GM10266 (cell line): ENCODE measurements at regions not wholly inside any gene's neighbourhood (a gene's known extent, or its start where the extent isn't known, plus 50 kb on each side); places are given as distances from the start of the nearest gene placed in this dataset.
"Not testable (repeated sequence)": the region's sequence is repeated elsewhere in the genome, so short reads cannot be mapped to it uniquely, and the experiment has no call there.

ENCODE experiments used
- DNase-seq: peaks from one replicate; pipeline ENCODE4 v3.0.0; 2012; ENCODE audit errors: extremely low spot score

DNA sequence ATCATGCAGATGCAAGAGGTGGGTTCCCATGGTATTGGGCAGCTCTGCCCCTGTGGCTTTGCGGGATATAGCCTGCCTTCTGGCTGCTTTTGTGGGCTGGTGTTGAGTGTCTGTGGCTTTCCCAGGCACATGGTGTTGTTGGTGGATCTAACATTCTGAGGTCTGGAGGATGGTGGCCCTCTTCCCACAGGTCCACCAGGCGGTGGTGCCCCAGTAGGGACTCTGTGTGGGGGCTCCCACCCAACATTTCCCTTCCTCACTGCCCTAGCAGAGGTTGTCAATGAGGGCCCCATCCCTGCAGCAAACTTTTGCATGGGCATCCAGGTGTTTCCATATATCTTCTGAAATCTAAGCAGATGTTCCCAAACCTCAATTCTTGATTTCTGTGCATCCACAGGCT is 420.5 kb upstream of the TPTE start:
- DNase-seq = not testable (repeated sequence)

DNA sequence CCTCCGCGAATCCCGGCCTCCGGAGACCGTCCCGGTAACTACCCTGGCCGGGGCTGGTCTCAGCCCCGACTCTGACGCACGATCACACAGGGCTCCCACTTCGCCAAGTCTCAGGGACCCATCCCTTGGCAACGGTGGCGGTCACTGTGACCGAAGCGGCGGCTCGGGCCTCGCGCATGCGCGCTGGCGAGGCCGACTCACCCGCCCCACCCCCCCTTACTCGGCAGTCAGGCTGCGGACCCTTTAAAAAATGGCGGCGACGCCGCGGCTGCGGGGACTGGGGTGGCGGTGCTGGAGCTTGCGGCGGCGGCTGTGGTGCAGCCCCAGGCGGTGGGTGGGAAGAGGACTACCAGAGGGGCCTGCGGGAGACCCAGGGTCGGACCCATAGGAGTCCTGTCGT is 402.0 kb upstream of the TPTE start:
- DNase-seq = not testable (repeated sequence)

DNA sequence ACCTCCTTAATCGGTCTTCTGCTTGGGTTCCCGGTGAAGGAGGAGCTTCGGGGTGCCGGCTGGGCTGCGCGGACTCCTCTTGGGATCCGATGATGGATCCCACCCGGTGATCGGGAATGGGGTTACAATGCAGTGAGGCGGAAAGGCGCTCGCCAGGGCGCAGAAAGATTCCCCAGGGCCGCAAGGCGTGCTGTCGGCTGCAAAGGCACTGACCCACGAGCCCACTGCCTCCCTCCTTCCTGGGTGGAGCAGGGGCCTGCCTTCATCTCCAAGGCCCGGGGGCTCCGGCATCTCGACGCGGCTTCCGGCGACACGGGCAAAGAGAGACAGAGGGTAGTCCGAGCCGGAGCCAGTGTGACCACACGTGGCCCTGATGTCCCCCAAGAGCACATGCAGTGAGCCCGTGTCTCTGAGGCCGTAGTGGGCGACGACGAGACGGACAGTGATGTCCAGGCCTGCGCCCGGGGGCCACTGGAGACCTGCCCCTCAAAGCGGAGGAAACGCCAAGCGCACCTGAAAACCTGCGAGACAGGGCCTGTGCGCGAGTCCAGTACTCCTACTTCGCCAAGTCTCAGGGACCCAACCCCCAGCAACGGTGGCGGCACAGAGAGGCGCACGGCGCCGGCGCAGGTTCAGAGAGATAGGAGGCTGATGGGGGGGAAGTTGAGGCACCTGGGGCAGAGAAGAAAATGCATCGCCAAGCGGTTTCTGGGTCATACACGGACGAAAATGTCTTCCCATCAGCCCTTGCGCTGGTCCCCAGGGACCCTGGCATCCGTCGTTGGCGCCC is 401.4 kb upstream of the TPTE start:
- DNase-seq = not testable (repeated sequence)

DNA sequence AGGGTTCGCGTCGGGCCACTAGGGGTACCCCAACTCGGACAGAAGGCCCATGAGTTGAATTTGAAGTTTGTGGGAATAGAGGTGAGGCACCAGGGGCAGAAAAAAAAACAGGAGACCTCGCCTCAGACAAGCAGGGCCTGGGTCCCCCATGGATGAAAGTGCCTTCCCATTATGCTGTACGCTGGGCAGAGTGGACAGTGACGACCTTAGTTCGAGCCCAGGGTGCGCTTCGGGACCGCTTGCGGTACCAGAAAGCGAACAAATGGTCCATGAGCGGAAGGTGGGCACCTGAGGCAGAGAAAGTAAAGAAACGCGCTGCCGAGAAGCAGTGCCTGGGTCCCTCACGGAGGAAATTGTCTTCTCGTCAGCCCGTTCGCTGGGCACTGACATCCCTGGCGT is 400.8 kb upstream of the TPTE start:
- not testable (repeated sequence) for DNase-seq

DNA sequence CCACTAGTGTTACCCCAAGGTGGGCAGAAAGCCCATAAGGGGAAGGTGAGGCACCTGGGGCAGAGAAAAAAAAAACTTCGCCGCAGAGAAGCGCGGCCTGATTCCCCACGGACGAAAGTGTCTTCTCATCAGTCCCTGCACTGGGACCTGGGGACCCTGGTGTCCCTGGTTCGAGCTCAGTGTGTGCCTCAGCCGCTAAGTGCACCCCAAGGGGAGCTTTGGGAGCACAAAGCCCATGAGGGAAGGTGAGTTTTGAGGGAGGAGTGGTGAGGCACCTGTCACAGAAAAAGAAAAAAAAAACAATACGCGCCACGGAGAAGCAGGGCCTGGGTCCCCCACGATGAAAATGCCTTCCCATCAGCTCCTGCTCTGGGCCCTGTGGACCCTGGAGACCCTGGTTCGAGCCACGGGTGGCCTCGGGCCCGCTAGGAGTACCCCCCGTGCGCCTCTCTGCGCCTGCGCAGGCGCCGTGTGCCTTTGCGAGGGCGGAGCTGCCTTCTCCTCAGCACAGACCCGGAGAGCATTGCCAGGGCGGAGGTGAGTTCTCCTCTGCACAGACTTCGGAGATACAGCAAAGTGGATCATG is 400.3 kb upstream of the TPTE start:
- DNase-seq = not testable (repeated sequence)

DNA sequence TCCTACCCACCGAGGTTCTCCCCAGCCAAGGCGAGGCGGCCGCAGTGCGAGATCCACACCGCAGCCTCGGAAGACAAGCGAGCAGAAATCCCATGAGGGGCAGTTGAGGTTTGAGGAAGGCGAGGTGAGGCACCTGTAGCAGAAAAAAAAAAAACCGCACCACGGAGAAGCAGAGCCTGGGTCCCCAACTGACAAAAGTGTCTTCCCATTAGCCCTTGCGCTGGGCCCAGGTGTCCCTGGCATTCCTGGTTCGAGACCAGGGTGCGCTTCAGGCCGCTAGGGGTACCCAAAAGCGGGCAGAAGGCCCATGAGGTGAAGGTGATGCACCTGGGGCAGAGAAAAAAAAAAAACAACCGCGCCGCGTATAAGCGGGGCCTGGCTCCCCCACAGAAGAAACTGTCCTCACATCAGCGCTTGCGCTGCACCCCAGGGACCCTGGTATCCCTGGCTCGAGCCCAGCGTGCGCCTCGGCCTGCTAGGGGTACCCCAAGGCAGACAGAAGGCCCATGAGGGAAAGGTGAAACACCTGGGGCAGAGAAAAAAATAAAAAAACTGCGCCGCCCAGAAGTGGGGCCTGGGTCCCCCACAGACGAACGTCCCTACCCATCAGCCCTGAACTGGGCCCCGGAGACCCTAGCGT is 399.4 kb upstream of the TPTE start:
- peak; percentile 5 for DNase-seq

DNA sequence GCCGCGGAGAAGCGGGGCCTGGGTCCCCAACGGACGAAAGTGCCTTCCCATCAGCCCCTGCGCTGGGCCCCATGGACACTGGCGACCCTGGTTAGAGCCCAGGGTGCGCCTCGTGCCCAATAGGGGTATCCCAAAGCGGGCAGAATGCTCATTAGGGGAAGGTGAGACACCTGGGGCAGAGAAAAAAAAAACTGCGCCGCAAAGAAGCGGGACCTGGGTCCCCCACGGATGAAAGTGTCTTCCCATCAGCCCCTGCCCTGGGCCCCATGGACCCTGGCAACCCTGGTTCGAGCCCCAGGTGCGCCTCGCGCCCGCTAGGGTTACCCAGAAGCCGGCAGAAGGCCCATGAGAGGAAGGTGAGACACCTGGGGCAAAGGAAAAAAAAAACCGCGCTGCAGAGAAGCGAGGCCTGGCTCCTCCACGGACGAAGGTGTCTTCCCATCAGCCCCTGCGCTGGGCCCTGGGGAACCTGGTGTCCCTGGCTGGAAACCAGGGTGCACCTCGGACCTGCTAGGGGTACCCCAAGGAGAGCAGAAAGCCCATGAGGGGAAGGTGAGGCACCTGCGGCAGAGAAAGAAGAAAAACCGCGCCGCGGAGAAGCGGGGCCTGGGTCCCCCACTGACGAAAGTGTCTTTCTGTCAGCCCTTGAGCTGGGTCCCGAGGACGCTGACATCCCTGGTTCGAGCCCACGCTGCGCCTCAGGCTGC is 398.4 kb upstream of the TPTE start:
- DNase-seq = not testable (repeated sequence)

DNA sequence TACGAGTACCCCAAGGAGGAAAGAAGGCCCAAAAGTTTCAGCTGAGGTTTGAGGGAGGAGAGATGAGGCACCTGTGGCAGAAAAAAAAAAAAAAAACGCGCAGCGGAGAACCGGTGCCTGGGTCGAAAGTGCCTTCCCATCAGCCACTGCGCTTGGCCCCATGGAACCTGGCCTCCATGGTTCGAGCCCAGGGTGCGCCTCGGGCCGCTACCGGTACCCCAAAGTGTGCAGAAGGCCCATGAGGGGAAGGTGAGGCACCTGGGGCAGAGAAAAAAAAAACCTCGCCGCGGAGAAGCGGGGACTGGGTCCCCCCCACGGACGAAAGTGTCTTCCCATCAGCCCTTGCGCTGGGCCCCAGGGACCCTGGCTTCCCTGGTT is 397.9 kb upstream of the TPTE start:
- not testable (repeated sequence) for DNase-seq

DNA sequence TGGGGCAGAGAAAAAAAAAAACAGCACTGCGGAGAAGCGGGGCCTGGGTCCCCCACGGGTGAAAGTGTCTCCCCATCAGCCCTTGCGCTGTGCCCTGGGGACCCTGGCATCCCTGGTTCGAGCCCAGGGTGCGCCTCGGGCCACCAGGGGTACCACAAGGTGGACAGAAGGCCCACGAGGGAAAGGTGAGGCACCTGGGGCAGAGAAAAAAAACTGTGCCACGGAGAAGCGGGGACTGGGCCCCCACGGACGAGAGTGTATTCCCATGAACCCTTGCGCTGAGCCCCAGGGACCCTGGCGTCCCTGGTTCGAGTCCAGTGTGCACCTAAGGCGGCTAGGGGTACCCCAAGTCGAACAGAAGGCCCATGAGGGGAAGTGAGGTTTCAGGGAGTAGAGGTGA is 395.8 kb upstream of the TPTE start:
- DNase-seq = not testable (repeated sequence)

DNA sequence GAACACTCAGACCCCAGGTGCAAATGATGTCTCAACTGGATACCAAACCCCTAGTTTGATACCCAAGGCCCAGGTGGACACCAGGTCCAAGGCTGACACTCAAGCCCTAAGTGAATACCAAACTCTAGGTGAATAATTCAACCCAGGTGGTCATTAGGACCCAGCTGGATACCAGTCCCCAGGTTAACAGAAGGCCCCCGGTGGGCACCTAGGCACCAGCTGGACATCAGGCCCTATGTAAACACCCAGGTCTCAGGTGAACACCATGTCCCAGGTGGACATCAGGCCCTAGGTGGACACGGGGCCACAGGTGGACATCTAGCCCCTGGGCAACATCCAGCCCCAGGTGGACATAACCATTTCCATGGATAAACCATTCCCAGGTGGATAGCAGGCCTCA is 387.3 kb upstream of the TPTE start:
- DNase-seq = not testable (repeated sequence)

DNA sequence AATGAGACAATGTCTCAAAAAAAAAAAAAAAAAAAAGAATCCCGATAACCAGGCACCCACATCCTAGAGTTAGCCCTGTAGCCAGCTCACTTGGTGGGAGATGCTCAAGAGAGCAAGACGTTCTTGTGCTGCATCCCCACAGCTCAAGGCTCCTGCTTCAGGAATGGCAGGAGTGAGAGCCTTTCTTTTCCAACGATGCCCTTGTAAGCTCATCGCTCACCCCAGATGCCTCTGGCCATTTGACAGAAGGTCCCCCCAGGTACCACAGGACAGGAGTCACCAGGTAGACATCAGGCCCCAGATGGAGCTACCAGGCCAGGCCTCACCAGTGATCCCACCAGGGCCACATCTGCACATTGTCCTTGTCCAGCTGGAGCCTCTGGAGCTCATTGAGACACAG is 385.5 kb upstream of the TPTE start:
- not testable (repeated sequence) for DNase-seq

DNA sequence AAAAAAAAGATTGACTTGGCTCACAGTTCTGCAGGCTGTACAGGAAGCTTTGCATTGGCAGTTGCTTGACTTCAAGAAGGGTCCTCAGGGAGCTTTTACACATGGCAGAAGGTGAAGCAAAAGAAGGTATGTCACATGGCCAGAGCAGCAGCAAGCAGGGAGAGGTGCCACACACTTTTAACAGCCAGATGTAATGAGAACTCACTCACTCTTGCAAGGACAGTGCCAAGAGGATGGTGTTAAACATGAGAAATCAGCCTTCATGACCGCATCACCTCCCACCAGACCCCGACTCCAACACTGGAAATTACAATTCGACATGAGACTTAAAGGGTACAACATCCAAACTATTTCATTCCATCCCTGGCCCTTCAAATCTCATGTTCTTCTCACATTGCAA is 367.2 kb upstream of the TPTE start:
- not testable (repeated sequence) for DNase-seq
